Stimulated activated CD8-positive, alpha-beta memory T cell treated with anti-CD3 and anti-CD28 coated beads, Interleukin-4, amount 100 ng/mL, for 24 hours (primary cell): ENCODE measurements at regions not wholly inside any gene's neighbourhood (a gene's known extent, or its start where the extent isn't known, plus 50 kb on each side); places are given as distances from the start of the nearest gene placed in this dataset.

ENCODE experiments used
- DNase-seq: peaks from one replicate; pipeline ENCODE4 v3.0.0-alpha.2; 2020; ENCODE audit warnings: low read depth

DNA sequence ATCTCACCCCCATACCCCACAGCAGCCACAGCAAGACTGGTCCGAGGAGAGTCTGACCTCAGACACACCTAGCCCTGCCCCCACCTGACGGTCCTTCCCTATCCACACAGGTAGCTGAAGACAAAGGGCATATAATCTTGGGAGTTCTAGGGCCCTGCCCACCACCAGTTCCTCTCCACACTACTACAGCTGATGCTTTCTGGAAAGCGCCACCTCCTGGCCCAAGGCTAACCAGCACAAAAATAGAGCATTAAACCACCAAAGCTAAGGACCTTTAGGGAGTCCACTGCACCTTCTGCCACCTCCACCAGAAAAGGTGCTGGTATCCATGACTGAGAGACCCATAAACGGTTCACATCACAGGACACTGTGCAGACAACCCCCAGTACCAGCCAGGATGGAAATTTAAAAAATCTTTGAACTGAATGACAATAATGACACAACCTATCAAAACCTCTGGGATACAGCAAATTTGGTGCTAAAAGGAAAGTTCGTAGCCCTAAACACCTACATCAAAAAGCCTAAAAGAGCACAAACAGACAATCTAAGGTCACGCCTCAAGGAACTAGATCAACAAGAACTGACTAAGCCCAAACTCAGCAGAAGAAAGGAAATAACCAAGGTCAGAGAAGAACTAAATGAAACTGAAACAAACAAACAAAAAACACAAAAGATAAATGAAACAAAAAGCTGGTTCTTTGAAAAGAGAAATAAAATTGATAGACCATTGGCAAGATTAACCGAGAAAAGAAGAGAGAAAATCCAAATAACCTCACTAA, 122.1 kb upstream of the TPRG1 start:
- no peak for DNase-seq

DNA sequence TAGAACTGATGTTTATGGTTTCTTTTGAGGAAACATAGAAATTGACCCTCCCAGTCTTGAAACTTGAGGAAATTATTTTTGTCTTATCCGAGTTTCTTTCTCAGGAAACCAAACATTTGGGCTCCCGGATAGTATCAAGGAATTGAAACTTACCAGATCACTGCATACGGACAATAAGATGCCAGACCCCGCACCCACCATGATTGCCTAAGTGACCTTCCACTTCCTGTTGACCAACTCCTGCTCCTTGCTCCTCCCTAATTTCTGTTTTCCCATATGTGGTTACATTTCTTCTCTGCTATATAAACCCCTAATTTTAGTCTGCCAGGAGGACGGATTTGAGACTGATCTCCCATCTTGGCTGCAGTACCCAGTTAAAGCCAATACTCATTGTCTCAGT, 118.4 kb upstream of the TPRG1 start:
- no peak for DNase-seq

DNA sequence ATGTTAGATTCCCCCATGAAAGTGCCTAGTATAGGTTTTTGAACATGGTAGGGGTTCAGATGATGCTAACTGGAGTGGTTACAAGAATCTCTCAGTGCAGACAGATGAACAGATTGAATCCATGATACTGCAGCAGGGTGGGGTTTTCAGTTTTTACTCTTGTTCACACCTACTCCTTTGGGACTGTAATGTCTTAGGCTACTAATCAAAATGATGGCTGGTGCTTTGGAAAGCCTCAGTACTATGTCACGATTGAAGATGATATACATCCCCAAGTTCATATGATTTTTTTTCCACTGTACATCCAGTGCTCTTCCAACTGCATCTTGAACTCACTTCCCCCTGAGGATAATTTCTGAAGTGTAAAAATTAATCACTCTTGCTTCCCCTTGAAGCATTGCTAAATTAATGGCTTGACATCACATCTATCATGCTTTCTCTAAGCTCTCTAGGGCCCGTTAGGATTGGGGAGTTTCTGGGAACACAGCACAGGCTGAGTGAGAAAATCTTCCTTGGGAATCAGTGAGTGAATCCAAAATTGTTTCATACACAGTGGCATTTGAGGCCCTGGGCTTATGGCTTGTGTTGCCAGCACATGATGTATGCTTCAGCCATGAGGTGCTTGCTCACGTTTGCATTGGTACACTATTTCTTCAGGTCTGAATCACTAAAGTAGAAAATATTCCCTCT, 115.0 kb upstream of the TPRG1 start:
- no peak for DNase-seq

DNA sequence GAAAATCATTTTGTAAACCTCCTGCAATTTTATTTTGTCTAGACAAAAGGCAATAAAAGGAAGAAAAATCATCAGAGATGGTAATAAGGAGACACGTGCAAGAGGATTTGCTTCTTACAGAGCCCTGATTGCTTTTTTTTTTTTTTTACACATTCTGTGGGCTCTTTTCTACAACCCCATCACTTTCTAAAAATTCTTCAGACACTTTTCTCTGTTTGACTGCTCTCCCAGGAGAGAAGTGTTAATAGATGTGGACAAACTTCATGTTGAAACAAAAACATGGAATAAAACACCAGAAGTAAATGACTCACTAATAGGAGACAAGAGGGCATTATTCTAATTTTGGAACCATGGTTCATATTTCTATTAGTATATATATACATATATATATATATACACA, 114.4 kb upstream of the TPRG1 start:
- DNase-seq, result no peak

DNA sequence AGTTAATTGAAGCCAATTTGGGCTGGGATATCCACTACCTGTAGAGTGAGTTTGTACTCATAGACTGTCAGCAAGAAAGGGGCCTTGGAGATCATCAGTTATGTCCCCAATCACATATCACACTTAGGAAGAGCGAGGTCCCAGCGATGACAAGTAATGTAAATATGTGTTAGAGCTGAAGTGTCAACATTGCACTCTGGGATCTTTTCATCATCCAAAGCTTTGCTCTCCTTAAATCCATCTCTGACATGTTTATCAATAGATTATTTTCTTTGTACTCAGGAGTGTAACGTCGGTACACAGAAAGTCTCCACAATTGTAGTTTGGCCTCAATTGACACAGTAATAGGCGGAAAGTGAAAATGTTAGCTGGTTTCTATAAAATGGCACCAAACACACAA, 113.7 kb upstream of the TPRG1 start:
- DNase-seq, result no peak

DNA sequence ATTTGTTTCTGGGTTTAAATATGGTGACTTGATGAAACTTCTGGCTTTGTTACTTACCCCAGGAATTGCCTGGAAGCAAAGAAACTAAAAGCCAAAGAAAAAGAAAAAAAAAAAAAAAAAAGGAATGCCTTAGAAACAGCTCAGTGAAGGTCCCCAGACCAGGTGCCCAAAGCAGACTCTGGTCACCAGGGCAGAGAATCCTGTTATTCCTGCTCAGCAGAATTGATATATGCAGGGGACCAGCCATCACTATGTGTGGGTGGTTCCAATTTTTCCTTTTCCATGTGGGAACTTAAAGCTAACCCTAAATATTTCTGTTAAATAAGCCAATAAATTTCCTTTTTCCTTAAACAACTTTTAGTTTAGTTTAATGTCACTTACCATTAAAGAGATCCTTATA, 100.8 kb upstream of the TPRG1 start:
- DNase-seq, result no peak

DNA sequence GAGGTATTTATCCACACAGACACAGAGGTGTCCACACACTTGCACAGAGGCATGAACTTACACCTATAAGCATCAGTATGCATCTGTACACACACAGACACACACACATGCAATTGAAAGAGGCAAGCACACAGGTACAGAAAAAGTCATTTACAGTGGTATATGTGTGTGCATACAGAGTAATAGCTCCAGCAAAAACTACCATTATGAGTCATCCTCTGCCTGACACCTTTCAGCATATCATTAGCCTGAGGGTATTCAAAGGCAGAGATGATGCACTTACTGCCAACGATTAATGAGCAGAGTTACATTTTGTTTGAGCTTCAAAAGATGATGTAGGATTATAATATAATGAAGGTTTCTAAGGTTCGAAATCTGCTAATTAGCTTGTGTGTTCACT, 100.3 kb upstream of the TPRG1 start:
- DNase-seq, result no peak

DNA sequence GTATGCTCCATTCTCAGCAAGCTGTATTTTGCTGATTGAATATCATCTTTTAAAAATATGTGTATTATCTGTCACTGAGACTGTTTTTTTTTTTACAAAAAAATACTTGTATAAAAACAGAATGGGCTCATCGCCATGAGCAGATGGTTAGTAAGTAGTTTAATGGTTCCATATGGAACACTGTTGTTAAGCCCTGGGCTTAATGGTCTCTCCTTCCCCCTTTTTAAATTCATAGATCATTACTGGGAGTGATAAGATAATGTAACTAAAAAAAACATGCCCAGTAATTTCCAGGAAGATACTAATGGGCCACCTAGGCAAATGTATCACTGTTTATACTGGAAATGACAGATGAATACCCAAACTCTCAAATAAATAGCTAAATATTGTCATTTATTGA, 95.3 kb upstream of the TPRG1 start:
- DNase-seq, result no peak

DNA sequence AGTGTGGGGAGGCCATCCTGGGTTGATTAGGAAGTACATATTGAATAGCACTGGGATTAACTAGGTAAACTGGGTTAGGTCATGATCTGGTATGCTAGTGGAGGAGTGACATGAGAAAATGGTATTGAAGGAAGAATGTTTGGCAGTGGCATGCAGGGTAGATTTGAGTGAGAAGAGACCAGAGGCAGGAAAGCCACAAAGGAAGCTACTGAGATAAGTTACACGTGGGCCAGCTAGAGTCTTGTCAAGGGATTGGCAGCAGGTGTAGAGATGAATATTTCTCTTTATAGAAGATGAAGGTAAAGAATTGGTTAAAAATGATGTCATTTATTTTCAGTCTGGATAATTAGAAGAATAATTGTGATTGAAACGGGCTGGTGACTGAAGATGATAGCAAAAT, 91.0 kb upstream of the TPRG1 start:
- DNase-seq, result no peak

DNA sequence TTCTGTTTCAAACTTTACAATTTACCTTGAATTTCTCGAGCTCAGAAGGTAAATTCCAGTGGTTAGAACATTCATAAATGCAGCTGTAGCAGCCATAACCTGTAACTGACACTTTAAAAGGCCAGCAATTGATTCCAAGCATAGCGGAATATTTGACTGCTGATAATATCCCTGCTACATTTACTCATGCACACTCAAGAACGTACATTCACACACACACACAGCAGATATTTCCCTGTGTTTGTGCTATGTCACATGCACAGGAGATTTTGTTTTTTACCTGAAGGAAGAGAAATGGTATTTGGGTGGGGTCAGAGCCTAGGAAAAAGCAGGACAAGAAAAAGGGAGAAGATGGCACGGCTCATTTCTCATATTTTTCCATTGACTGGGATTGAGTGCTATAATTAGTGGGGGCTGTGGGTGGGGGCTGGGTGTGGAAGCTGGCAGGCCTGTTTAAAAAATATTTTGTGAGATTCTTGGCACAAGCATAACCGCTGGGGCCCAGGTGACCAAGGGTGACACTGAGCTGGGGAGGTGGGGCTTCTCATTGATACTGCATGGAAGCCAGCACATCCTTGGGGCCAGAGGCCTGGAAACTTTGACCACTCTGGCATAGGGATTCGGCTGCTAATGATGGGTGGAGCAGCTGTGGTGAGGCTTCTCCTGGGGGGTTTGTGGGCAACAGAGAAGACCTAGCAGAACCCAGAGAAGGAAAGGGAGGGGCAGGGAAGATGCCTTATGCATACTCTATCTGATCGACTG, 88.9 kb upstream of the TPRG1 start:
- no peak for DNase-seq

DNA sequence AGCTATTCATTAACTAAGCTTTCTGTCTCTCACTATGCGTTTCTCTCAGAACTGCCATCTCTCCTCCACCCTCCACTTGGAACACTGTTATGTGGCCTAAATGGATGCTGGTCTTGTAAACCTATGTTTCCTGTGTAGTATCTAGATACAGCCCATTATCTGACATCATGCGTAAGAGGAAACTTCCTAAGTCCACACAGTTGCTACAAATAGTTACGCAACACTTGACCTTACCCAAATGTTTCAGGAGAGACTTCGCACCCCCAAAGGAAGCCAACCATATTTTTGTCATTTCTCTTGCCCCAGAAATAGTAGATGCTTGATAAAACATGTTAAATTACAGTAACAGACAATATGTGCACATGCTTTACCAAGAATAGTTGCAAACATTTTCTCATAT, 87.2 kb upstream of the TPRG1 start:
- no peak for DNase-seq

DNA sequence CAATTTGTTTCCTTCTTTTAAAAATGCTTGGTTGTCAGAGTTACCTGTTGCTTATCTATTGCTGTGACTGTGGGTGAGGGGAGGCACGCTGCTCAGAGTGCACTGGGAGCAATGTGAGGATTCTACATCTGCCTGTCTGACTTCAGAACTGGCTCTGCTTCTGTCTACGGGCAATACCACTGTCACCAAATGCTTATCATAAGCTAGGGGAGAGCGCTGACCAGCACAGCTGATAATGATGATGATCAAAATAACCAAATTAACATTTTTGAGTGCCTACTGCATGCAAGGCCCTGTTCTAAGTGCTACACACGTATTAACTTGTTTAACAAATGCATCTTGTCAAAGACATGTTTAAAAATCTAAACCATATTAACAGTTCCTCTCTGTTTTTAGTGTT, 79.2 kb upstream of the TPRG1 start:
- DNase-seq, result no peak

DNA sequence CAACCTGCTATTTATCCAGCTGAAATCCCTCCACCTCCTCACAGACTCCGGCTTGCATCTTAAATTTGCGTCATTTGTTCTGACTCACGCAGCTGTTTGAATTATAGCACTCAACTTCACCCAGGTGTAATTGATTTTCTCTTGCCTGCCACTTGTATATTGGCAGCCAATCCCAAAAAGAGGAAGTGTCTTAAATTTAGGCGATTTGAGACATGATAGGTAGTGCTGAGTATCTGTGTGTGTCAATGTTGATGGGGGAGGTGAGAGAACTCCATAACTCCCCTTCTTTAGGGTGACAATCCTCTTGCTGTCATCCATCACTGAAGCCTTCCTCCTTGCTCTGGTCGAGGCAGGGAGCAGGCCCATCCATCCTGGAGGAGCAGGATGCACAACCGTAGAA, 77.2 kb upstream of the TPRG1 start:
- DNase-seq, result no peak

DNA sequence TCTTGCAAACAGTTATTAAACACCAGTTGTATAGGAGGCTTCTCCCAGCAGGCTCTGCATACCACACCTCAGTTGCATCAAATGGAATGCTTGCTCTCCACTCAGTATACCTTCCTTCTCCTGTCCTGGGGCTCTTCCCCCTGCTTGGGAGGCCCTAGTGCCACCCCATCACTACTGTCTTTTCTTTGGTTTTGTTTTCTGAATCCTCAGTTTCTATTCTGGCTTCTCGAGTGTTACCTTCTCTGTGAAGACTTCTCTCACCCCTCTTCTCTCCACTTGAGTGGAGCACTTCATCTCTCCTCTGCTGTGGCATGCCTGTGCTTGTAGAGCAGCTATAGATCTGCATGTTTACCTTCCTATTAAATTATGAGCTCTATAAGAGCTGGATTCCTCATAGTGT, 75.7 kb upstream of the TPRG1 start:
- no peak for DNase-seq

DNA sequence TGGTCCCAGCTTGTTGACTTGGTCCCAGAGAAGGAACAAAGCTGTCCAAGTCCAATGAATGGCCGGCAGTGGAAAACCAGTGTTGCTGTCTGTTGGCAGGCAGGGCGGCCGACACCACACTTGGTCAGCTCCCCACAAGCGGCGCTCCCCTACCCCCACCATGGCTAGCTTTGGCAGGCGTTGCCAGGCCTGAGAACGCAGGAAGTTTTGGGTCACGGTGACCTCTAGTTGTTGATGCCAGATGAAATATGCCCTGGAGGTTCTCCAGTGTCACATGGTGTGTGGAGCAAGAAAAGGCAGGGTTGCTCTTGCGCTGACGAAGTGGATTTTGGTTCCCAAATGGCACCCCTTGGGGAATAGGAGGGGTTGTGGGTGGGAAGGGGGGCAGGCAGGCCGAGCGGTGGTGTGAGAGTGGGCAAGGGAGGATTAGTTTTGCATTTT, 72.7 kb upstream of the TPRG1 start:
- no peak for DNase-seq

DNA sequence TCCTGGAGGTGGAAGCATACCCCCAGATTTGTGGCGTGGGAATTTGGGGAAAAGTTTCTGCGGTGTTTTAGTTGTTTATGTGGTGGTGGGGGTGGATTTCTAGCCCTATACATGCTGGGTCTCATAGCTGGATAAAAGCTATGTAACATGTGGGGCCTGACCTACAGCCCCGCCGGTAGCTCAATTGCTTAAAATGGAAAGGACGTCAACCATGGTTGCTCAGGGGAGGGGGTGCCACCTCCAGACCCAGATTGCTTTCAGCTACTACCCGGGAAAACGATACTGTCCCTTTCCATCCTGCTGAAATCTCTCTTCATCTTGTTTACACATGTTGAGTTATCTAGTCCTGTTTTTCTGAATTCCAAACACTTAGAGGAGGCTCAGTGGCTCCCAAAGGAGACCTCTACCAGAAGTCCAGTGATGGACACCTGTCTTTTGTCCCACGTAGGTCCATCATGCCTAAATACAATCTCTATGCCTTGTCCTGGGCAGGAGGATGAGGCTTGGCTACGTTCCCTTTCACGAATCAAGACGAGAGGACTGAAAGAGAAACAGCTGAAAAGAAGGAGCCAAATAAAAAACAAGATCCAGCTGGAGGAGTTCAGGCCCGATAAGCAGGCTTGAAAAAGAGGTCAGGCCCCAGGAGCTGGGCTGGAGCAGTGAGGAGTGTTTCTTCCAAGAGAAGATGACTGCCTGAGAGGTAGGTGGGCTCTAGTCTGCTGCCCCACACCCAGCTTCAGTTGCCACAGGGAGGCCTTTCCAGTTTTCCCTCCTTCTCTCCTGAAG, 72.1 kb upstream of the TPRG1 start:
- no peak for DNase-seq

DNA sequence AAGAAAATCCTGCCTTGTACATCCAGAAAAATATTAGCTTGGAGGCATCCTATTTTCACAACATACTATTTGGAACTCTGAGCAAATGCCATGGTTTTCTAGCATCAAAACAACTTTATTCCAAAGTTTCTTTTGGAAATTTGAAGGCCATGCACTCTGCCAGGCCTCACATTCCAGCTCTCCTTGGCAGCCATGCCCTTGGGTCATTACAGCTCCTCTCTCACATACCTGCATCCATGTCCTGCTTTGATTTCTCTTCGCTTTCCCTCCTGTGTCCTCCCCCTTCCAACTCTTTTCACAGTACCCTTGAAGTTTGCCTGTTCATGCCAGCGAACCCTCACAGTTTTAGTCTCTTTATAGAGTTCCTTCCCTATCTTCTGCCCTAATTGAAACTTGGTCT, 70.9 kb upstream of the TPRG1 start:
- no peak for DNase-seq

DNA sequence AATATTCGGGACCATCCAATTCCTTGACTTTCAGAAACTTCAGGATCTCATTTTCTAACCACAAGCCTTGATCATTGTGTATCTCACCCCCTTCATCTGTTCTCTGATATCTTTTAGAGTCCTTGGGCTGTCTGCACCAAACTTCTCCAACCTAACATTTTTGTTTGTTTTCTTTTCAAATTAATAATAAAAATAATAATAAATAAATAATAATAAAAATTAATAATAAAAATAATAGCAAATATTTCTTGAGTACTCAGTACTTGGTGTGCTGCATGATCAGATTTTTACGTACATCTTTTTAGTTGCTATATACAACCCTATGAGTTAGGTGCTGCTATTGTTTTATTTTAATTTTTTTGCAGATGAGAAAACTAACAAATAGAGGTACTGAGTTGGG, 70.2 kb upstream of the TPRG1 start:
- no peak for DNase-seq

DNA sequence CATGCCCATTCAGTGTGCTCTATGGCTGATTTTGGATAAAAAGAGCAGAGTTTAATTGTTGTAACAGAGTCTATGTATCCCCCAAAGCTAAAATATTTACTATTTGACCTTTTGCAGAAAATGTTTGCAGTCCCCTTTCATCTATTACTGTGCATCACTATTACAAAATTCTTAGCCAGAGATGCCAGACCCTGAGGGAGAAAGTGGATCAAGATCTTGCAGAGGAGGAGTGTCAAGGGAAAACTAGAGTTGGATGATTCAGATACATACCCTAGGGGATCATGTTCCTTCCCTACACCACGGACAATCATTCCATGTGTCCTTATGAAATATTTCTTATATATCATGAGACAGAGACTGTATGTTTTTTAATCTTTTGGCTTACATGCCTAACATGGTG, 68.6 kb upstream of the TPRG1 start:
- no peak for DNase-seq

DNA sequence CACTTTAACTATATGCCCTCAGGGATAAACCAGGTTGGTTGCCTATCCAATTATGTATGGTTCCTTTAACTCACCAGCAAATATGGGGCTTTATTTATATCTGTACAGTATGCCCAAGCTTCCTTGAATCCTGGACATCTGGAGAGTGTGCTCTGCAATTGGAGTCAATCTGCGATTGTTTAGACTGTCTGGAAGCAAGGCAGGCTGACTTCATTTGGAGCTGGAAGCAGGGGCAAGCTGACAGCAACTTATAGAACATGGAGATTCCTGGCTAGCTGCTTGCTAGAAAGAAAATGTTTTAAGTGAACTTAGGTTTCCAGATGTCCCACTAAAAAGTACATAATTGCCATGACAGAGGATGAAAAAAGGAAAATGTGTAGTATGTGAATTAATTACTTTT, 63.7 kb upstream of the TPRG1 start:
- DNase-seq, result no peak

DNA sequence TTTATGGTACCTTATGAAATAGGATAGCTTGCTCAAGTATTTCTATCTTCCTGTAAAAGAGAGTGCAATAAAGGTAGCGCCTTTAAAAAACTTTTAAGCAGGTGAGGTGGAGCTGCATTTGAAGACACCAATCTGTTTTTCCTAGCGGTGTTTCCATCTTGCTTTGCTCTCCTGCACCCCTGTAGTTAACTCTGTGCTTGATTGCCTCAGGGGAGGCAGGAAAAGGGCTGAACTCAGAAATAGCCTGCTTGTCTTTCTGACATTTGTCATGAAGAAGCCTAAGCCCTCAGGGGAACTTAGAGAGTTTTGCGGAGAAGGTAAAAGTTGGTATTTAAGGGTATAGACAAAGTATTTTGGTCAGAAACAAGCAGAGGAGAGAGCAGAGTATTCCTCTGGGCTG, 63.0 kb upstream of the TPRG1 start:
- DNase-seq, result no peak

DNA sequence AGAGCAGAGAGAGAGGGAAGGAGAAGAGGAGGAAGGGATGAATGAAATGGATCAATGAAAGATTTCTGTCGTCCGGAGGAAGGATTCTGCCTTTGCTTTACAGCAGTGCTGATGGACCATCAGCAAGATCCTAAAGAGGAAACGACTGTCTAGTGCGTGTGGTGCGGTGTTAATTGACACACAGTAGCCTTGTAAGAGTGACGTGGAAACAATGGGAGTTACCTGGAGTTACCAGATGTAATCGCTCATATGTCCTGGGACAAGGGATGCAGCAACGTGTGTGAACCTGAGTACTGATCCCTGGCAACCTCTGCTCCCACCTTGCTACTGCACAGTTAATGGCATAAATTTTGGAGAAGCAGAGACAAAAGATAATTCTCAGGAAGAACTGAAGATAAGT, 62.6 kb upstream of the TPRG1 start:
- DNase-seq, result no peak
